ENCODE measurements at regions not wholly inside any gene's neighbourhood (a gene's known extent, or its start where the extent isn't known, plus 50 kb on each side); places are given as distances from the start of the nearest gene placed in this dataset.

- Mint-ChIP-seq H3K4me3 (no peak overlapping the region), H3K27me3 (no peaks in the 10 kb centered on the region), H3K27ac (no peak overlapping the region), H3K36me3 (no peaks in the 10 kb centered on the region), H3K4me1 (no peaks in the 10 kb centered on the region), H3K9me3 (peaks cover 5% of the 10 kb centered on the region)
- CTCF ChIA-PET, result no interaction called here
- no peak for DNase-seq
Observed at GRCh38 chr9:82650368-82650767, 412.6 kb downstream of the RASEF start.

DNA sequence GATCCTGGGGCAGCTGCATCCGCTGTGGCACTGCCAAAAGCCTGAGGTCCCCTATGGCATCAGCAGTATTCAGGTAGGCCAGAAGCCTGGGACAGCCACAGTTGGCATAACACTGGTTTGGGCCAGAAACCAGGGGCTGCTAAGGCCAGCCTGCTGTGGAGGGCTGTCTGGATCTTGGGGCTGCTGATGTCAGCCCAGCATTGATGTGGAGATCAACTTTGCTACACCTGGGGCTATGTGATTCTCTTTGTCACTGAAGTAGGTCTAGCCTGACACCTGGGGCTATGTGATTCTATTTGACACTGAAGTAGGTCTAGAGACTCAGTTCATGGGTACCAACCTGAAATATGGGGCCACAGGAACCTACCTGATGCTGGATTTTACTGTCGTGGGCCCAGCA lies 411.5 kb downstream of the RASEF start:
- no peak for DNase-seq
- Mint-ChIP-seq H3K9me3 (peaks cover 5% of the 10 kb centered on the region), H3K4me1 (no peaks in the 10 kb centered on the region), H3K36me3 (no peaks in the 10 kb centered on the region), H3K4me3 (no peak overlapping the region), H3K27ac (no peak overlapping the region), H3K27me3 (no peaks in the 10 kb centered on the region)
- CTCF ChIA-PET, result no interaction called here

- DNase-seq, result no peak
- Mint-ChIP-seq H3K4me1 (no peaks in the 10 kb centered on the region), H3K27ac (no peak overlapping the region), H3K27me3 (no peaks in the 10 kb centered on the region), H3K4me3 (no peak overlapping the region), H3K9me3 (no peaks in the 10 kb centered on the region), H3K36me3 (no peaks in the 10 kb centered on the region)
- CTCF ChIA-PET, result no interaction called here
Observed at GRCh38 chr9:82665324-82665723, 397.6 kb downstream of the RASEF start.

DNA sequence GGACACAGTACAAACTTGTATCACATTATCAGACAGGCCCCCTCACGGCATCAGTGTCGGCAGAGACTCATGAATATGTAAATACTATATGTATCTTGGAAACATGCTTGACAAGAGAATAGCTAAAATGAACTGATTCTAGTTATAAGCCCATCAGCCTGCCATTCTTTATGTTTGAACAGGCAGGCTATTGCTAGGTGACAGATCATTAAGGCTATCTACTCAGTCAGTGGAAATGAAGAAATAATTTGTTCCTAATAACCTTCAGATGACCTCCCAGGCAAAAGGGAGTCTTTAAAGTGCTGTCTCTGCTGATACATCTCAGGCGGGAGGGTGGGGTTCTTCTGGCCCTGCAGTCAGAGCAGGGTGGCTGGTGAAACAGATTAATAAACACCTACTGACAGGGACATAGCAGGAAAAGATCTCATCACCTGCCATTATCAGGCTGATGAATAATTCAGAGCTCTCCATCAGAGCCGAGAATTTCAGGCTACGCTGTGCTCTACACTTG lies 394.2 kb downstream of the RASEF start:
- Mint-ChIP-seq H3K4me3 (no peak overlapping the region), H3K9me3 (no peaks in the 10 kb centered on the region), H3K4me1 (no peaks in the 10 kb centered on the region), H3K27me3 (no peaks in the 10 kb centered on the region), H3K36me3 (no peaks in the 10 kb centered on the region), H3K27ac (no peak overlapping the region)
- no peak for DNase-seq
- CTCF ChIA-PET, result no interaction called here

GRCh38 chr9:82670000-82670399 lies 392.9 kb downstream of the RASEF start:
- Mint-ChIP-seq H3K36me3 (no peaks in the 10 kb centered on the region), H3K9me3 (no peaks in the 10 kb centered on the region), H3K27ac (no peak overlapping the region), H3K4me3 (no peak overlapping the region), H3K27me3 (no peaks in the 10 kb centered on the region), H3K4me1 (no peaks in the 10 kb centered on the region)
- no peak for DNase-seq
- CTCF ChIA-PET, result no interaction called here

GRCh38 chr9:82670726-82671125 lies 392.2 kb downstream of the RASEF start:
- H3K36me3 Mint-ChIP-seq, result no peaks in the 10 kb centered on the region
- H3K4me3 Mint-ChIP-seq, result no peak overlapping the region
- no peak overlapping the region for H3K27ac Mint-ChIP-seq
- DNase-seq, result no peak
- H3K27me3 Mint-ChIP-seq, result no peaks in the 10 kb centered on the region
- CTCF ChIA-PET, result no interaction called here
- H3K9me3 Mint-ChIP-seq, result no peaks in the 10 kb centered on the region
- no peaks in the 10 kb centered on the region for H3K4me1 Mint-ChIP-seq

GRCh38 chr9:82673201-82673600 lies 389.7 kb downstream of the RASEF start:
- H3K27me3 Mint-ChIP-seq, result no peaks in the 10 kb centered on the region
- H3K27ac Mint-ChIP-seq, result no peak overlapping the region
- DNase-seq, result no peak
- H3K4me3 Mint-ChIP-seq, result no peak overlapping the region
- CTCF ChIA-PET, result no interaction called here
- no peaks in the 10 kb centered on the region for H3K36me3 Mint-ChIP-seq
- no peaks in the 10 kb centered on the region for H3K4me1 Mint-ChIP-seq
- no peaks in the 10 kb centered on the region for H3K9me3 Mint-ChIP-seq

DNA sequence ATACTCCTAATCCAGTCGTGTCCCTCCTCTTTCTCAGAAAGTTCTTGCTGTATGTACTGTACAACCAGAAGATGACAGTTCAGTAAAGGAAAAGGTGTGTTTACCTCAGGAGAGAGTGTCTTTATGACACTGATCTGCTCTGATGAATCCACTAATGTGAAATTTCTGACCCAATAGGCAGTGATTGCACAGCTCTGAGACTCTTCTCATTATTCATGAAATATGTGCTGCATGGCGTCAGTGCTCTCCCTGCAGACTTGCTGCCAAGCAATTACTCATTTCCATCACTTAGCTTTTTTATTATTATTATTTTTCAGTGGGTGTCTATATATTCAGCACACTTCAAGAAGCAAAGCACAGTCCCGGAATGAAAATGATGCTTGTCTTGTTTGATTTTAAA lies 389.0 kb downstream of the RASEF start:
- H3K9me3 Mint-ChIP-seq, result no peaks in the 10 kb centered on the region

DNA sequence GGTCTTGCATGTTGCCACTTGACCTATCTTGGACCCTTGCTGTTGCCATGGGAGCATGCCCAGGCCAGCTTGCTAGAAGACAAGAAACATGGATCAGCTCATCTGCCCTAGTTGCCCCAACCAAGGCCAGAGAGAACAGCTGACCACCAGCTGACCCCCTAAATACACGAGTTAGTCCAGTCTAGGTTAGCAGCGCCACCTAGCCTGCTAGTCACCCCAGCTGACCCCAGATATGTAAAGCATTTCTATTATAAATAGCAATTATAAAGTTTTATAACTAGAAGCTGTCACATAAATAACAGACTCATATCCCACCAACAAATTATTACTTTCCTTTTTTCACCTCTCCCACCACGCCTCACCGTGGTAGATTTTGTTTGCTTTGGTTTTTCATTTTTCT lies 387.8 kb downstream of the RASEF start:
- CTCF ChIA-PET, result no interaction called here
- no peaks in the 10 kb centered on the region for H3K4me1 Mint-ChIP-seq
- no peak for DNase-seq
- no peak overlapping the region for H3K27ac Mint-ChIP-seq
- H3K4me3 Mint-ChIP-seq, result no peak overlapping the region
- no peaks in the 10 kb centered on the region for H3K36me3 Mint-ChIP-seq
- H3K27me3 Mint-ChIP-seq, result no peaks in the 10 kb centered on the region
- H3K9me3 Mint-ChIP-seq, result no peaks in the 10 kb centered on the region

More for the DNA sequence above, 389.0 kb downstream of the RASEF start:
- Mint-ChIP-seq H3K4me3 (no peak overlapping the region), H3K4me1 (no peaks in the 10 kb centered on the region), H3K27me3 (no peaks in the 10 kb centered on the region), H3K27ac (no peak overlapping the region), H3K36me3 (no peaks in the 10 kb centered on the region)
- no peak for DNase-seq
- CTCF ChIA-PET, result no interaction called here

GRCh38 chr9:82675605-82676004 lies 387.3 kb downstream of the RASEF start:
- H3K27me3 Mint-ChIP-seq, result no peaks in the 10 kb centered on the region
- CTCF ChIA-PET, result no interaction called here
- H3K36me3 Mint-ChIP-seq, result no peaks in the 10 kb centered on the region
- no peaks in the 10 kb centered on the region for H3K4me1 Mint-ChIP-seq
- no peak for DNase-seq
- H3K9me3 Mint-ChIP-seq, result no peaks in the 10 kb centered on the region
- H3K27ac Mint-ChIP-seq, result no peak overlapping the region
- H3K4me3 Mint-ChIP-seq, result no peak overlapping the region

DNA sequence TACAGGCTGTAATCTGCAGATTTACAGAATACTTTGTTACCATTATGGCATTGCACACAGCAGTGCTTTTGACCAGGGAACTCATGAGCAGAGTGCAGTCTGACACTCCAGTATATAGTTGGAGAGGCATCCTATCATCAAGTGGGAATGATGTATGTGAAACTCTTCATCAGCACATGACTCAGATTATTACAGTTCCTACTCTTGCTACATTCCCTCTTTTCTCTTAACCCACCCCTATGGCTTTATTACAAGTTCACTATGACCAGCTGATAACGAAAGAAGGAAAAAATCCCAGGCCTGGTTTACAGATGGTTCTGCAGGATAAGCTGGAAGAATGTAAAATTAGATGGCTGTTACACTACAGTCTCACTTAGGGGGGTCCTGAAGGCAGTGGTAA lies 385.9 kb downstream of the RASEF start:
- CTCF ChIA-PET, result no interaction called here
- no peak for DNase-seq
- H3K4me1 Mint-ChIP-seq, result no peaks in the 10 kb centered on the region
- H3K27ac Mint-ChIP-seq, result no peak overlapping the region
- H3K4me3 Mint-ChIP-seq, result no peak overlapping the region
- H3K36me3 Mint-ChIP-seq, result no peaks in the 10 kb centered on the region
- no peaks in the 10 kb centered on the region for H3K9me3 Mint-ChIP-seq
- no peaks in the 10 kb centered on the region for H3K27me3 Mint-ChIP-seq

GRCh38 chr9:82679472-82679871 lies 383.5 kb downstream of the RASEF start:
- Mint-ChIP-seq H3K4me3 (no peak overlapping the region), H3K27me3 (no peaks in the 10 kb centered on the region), H3K4me1 (no peaks in the 10 kb centered on the region), H3K27ac (no peak overlapping the region), H3K9me3 (no peaks in the 10 kb centered on the region), H3K36me3 (no peaks in the 10 kb centered on the region)
- no peak for DNase-seq
- CTCF ChIA-PET, result no interaction called here

GRCh38 chr9:82680179-82680935 lies 382.6 kb downstream of the RASEF start:
- Mint-ChIP-seq H3K27ac (no peak overlapping the region), H3K36me3 (no peaks in the 10 kb centered on the region), H3K27me3 (no peaks in the 10 kb centered on the region), H3K4me1 (no peaks in the 10 kb centered on the region), H3K4me3 (no peak overlapping the region), H3K9me3 (no peaks in the 10 kb centered on the region)
- no peak for DNase-seq
- CTCF ChIA-PET, result no interaction called here

- H3K27ac Mint-ChIP-seq, result no peak overlapping the region
- no peaks in the 10 kb centered on the region for H3K27me3 Mint-ChIP-seq
- no peak for DNase-seq
- H3K9me3 Mint-ChIP-seq, result no peaks in the 10 kb centered on the region
- no peak overlapping the region for H3K4me3 Mint-ChIP-seq
- CTCF ChIA-PET, result interaction anchor here (0.5 kb wide), 1 partner anchor 19 kb away, joined by 3 read pairs; no protein-coding TSS in a partner anchor
- no peaks in the 10 kb centered on the region for H3K36me3 Mint-ChIP-seq
- H3K4me1 Mint-ChIP-seq, result no peaks in the 10 kb centered on the region
Observed at GRCh38 chr9:82681809-82682208, 381.1 kb downstream of the RASEF start.

DNA sequence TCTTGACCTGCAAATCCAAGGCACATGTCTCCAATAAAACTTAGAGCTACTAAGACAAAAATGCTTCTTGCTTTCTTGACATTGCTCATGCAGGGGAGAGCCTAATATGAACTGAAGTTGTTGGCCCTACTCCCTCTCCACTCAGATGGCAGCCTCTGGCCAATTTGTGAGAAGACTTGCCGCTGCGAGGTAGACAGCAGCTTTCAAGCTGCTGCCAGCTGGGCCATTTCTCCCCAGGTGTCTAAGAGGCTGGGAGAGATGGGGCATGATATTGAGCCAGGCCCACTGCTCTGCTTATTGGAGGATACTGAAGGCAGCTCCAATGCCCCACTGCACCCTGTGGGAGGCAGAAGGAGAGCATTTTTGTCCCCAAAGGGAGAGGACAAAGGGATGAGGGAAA lies 380.5 kb downstream of the RASEF start:
- Mint-ChIP-seq H3K9me3 (peaks cover 2% of the 10 kb centered on the region), H3K36me3 (no peaks in the 10 kb centered on the region), H3K4me3 (no peak overlapping the region), H3K27ac (no peak overlapping the region), H3K4me1 (no peaks in the 10 kb centered on the region), H3K27me3 (no peaks in the 10 kb centered on the region)
- DNase-seq, result no peak
- CTCF ChIA-PET, result interaction anchor here (0.5 kb wide), 1 partner anchor 20 kb away, joined by 3 read pairs; no protein-coding TSS in a partner anchor
